HG02571 (cell line): ENCODE measurements at regions not wholly inside any gene's neighbourhood (a gene's known extent, or its start where the extent isn't known, plus 50 kb on each side); places are given as distances from the start of the nearest gene placed in this dataset.
A peak's percentile ranks its signal among the peaks of the same experiment; 100 is the strongest.

Source experiments
- ATAC-seq: cut with Tn5 transposase; IDR thresholded peaks from one replicate; pipeline ENCODE4 v1.9.1; 2021; ENCODE audit warnings: mild to moderate bottlenecking, moderate library complexity; ENCODE audit not compliant: unreplicated experiment

GRCh38 chr14:44154874-44155273 lies 352.2 kb downstream of the FSCB start:
- ATAC-seq = no peak

GRCh38 chr14:44154446-44154845 lies 352.6 kb downstream of the FSCB start:
- no peak for ATAC-seq

- ATAC-seq = no peak
Observed at GRCh38 chr14:44151130-44151820, 355.8 kb downstream of the FSCB start.

- peak; percentile 65 for ATAC-seq
Observed at GRCh38 chr14:44149597-44149996, 357.5 kb downstream of the FSCB start.

DNA sequence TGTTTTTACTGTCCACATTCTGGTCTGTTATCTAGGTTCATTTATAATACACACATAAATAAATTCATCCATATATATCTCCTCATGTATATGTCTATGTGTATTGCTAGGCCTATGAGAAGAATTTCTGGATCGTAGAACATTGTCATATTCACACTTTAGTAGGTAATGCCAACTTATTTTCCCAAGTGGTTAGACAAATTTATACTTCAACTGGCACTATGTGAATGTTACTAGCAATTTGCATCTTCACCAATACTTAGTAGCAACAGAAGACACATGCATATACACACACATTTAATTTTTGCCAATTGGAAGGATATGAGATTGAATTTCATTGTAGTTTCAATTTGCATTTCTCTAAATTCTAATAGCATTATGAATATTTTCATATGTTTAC lies 365.1 kb downstream of the FSCB start:
- ATAC-seq = no peak

GRCh38 chr14:44135972-44136371 lies 371.1 kb downstream of the FSCB start:
- ATAC-seq = peak; percentile 86

GRCh38 chr14:44131861-44132260 lies 375.2 kb downstream of the FSCB start:
- ATAC-seq = no peak

GRCh38 chr14:44113769-44114730 lies 393.0 kb downstream of the FSCB start:
- no peak for ATAC-seq

DNA sequence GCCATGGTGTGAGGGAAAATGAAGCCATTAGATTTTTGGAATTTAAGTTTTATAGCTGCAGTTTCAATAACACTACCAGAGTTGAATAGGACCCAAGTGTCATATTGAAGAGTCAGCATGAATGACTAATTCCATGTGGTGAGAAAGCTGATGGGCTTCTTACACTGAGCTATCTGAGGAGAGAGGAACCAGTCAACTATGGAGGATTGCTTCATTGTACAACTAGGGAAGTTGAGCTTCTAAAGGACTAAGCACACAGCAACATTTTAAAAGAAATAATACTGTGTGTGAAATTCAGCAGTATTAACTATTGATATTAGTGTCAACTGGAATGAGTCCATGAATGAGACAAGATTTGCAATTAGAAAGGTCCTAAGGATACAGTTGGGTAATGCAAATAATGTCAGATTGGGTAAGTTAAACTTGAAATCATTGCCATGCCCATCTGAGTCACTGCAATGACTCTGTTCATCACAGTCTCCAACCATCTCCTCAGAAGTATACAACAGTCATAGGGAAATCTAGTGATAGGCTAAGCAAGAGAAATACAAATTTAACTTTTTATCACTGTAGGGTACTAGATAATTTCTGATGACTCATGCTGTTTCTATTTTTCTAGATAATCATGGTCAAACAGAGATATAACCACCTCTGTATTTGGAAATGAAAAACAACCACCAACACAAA lies 394.2 kb downstream of the FSCB start:
- ATAC-seq = no peak

DNA sequence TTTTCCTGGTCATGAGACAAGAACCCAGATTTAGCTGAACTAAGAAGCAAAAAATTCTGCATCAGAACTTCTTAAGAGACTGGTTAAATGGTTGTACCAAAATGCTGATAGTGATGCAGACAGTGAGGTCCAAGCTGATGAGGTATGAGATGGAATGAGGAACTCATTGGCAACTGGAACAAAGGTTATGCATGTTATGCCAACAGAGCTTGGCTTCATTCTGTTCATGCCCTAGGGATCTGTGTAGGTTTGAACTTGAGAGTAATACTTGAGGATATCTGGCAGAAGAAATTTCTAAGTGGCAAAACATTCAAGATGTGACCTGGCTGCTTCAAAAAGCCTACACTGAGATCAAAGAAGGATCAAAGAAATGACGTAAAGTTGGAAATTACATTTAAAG lies 398.0 kb downstream of the FSCB start:
- ATAC-seq = no peak

DNA sequence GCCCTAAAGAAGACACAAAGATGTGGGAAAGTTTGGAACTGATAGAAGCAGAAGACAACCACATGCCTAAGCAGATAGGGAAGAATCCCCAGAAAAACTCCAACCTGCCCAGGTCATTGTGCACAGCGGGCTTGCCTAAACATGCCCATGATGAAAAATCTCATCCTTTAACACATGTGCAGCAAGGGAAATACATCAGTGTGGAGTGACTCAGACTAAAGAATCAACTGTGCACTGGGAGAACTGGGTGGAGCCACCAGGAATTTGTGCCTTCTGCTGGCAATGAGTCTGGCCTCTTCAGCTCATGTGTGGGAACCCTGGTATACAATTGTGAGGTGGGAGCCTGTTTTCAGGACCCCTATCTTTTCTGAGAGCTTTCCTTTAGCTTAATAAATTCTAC lies 398.5 kb downstream of the FSCB start:
- ATAC-seq = no peak

GRCh38 chr14:44107156-44107555 lies 399.9 kb downstream of the FSCB start:
- ATAC-seq = no peak

DNA sequence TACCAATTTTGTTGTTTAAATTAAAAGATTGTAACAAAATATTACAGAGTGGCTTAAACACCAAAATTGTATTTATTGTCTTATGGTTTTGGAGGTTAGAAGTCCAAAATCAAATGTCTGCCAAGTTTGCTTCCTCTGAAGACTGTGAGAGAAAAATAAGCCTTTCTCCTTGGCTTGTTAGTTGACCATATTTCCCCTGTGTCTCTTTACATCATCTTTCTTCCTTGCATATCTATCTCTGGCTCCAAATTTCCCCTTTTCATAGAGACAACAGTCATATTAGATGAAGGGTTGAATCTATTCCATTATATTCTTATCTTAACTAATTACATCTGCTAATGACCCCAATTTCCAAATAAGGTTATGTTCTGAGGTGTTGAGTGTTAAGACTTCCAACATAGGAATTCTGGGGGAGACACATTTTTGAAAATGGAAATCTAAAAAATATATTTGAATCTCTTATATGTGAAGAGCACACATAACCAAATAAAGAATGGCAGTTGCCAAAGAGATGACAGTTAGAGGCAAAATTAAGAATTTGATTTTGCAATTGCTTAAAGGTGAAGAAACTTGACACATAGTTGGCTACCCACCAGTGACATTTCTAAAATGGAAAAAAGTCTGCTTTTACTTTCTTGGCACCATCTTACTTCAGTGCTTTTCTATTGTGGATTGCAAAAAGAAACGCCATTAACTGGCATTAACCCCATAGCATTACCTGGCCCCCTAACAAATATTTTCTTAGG lies 407.2 kb downstream of the FSCB start:
- no peak for ATAC-seq

DNA sequence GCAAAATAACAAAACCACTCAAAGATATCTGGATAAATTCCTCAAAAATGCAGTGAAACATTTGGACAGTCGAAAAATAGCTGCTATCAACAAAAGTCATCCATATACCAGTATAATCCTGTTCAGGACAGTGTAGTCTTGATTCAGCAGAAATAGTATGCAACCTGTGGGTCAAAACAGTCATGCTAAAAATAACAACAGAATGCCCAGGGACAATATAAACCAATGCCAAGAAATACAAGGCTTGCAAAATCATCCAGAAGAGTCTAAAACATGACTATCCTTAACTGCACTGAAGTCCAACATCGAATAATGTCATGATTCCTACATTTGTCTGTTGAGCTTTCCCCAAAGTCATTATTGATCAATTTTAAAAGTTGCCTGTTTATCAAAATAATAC lies 425.9 kb downstream of the FSCB start:
- no peak for ATAC-seq

DNA sequence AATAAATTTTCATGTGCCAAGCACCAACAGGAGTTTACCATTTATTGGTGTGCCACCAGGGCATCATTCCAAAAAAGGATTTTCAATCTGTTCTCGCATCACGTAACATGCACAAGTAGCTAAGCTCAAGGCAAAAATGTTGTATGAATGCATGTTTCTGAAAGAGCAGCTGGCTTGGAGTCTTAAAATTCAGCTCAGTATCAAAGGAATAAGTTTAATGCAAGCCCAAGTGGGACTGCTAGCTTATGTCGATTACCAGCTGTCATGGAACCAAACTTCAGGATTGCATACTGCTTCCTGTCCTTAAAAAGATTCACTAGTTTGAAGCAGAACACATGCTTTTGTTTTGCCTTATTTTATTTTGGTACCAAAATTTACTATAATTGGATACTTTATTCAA lies 437.0 kb downstream of the FSCB start:
- no peak for ATAC-seq

DNA sequence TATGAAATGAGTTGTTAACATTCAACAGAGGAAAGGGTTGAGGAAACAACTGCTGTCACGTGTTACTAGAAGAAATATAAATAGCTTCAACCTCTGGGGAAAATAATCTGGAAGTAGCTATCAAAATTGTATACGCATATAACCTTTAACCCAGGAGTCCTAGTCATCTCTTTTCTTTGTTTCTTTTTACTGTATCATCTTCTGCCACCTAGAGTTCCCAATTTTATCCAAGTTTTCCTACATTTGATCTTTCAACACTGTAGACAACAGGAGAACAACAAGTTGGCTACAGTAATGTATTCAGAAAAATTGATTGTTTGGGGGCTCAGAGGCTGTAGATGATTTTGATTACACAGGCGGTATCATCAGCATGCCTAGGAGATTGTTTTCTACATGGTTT lies 453.7 kb downstream of the FSCB start:
- ATAC-seq = no peak

DNA sequence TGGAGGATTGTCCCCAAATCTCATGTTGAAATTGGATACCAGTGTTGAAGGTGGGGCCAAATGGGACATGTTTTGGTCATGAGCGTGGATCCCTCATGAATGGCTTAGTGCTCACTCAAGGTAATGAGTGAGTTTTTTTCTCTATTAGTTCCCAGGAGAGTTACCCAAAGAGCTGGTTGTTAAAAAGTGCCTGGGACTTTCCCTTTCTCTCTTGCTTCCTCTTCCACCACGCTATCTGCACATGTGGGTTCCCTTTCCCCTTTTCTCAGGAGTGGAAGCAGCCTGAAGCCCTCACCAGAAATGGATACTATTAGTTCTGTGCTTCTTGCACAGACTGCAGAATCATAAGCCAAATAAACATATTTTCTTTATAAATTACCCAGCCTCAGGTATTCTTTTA lies 465.4 kb downstream of the FSCB start:
- no peak for ATAC-seq

DNA sequence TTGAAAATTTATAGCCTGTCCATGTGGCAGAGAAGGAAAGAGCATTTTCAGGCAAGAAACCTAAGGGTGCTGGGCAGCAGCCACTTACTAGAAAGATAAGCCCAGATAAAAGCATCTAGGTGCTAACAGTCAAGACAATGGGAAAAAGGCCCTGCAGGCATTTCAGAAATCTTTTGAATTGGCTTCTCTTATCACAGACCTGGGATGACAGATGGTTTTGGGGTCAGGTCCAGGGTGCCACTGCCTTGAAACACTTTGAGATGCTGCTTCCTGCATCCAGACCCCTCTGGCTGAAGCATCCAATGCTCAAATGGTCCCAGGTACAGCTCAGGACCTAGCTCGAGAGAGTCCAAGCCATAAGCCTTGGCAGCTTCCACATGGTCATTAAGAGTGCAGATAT lies 466.5 kb downstream of the FSCB start:
- no peak for ATAC-seq

DNA sequence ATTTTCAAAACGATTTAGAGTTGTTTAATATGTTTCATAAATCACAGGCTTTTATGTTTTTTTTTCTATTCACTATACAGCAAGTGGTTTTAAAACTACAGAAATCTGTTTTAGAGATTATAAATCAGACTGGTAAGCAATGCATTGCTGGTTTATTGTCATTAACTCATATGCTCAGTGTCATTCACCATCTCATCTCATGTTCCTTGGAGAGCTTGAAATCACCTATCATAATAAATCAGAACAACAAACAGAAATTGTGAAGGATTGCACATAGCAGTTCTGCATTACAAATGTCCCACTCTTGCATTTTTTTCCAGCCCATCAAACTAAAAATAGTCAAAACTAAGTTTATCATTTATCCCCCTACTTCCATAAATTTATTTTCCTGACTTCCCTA lies 470.8 kb downstream of the FSCB start:
- no peak for ATAC-seq

DNA sequence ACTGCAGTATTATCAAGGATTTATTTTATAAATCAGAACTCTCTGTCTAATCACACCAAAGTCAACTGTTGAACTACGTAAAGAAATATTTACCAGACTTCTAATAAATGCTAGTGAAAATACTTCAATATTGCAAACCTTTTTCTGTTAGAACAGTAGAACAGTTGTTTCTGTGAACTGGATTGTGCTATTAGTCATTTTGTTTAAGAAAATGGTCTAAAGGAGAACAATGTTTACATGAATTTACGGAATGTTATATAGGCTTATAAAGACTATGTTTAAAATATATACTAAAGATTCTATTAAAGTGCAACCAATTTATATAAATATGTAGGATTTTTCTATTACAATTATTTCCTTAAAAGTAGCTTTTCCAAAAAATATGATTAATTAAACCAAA lies 471.4 kb downstream of the FSCB start:
- no peak for ATAC-seq

GRCh38 chr14:44030831-44031383 lies 476.2 kb downstream of the FSCB start:
- ATAC-seq = no peak
